Amniotic epithelial cell (primary cell): ENCODE measurements at regions not wholly inside any gene's neighbourhood (a gene's known extent, or its start where the extent isn't known, plus 50 kb on each side); places are given as distances from the start of the nearest gene placed in this dataset.
"Not testable (repeated sequence)": the region's sequence is repeated elsewhere in the genome, so short reads cannot be mapped to it uniquely, and the experiment has no call there.

Experiments
- DNase-seq: peaks from one replicate; pipeline ENCODE4 v3.0.0-alpha.2; 2010; ENCODE audit warnings: low read depth

DNA sequence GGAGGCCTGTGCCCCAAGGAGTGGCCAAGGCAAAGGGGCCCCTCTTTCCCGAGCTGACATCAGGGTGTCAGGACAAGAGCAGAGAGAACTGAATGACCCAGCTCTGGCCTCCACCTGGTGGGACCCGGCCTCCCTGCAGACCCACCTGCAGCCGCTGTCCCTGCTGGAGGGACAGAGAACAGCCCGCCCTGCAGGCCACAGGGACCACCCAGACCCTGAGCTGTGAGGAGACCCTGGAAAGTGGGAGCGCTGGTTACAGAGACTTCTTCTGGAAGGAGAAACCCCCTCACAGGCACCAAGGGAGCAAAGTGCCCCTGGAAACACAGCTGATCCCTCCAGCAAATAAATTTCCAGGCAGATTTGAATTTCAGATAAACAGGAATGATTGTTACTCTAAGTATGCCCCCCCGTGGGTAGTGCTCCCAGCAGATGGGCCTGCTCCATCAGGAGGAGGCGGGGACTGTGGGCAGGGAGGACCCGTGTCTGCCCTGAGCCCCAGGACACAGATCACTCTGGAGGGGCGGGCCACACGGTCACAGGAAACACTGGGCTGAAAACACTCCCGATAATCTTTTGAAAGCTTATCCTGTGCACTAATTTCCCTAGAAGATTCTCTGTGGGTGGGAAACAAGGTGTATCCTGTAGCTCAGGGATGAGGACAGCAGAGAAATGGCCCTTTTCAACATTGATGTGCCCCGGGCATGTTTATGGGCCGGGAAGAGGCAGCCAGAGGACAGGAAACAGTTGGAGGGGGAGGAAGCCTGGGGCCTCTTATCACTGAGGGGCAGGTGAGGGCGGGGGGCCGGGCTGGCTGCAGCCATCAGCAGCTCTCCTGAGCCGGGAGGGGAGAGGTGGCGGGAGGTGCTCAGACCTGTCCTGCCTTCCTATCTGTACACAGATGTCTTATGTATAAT is 276.0 kb downstream of the ADGRD1 start:
- no peak for DNase-seq

DNA sequence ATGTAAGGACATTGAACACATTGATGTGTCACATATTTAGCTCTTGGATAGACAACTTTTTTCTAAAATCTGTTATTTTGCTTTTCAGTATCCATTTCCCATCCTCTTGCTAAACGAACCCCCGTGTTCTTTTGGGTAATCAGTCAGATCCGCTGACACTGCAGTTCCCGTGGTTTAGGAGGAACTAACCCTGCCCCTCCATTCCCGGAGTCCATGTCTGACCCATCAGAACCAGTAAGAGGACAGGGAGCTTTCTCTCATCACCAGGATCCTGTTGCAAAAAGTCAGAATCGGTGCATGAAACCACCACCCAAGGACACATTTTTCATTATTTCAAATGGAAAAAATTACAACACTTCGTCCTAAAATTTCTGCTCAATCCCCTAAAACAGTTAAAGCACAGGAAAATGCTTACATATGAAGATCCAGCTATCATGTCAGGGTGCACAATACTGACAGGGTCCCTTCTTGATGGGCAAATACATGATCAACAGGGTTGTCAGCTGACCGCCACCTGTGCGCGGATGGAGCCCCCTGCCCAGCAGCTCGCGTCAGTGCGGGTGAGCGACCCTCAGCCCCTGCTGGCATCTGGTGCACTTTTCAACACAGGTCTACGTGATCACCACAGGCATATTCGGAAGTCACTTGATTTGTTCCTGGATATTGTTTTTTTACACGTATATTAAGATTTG is 276.8 kb downstream of the ADGRD1 start:
- no peak for DNase-seq

DNA sequence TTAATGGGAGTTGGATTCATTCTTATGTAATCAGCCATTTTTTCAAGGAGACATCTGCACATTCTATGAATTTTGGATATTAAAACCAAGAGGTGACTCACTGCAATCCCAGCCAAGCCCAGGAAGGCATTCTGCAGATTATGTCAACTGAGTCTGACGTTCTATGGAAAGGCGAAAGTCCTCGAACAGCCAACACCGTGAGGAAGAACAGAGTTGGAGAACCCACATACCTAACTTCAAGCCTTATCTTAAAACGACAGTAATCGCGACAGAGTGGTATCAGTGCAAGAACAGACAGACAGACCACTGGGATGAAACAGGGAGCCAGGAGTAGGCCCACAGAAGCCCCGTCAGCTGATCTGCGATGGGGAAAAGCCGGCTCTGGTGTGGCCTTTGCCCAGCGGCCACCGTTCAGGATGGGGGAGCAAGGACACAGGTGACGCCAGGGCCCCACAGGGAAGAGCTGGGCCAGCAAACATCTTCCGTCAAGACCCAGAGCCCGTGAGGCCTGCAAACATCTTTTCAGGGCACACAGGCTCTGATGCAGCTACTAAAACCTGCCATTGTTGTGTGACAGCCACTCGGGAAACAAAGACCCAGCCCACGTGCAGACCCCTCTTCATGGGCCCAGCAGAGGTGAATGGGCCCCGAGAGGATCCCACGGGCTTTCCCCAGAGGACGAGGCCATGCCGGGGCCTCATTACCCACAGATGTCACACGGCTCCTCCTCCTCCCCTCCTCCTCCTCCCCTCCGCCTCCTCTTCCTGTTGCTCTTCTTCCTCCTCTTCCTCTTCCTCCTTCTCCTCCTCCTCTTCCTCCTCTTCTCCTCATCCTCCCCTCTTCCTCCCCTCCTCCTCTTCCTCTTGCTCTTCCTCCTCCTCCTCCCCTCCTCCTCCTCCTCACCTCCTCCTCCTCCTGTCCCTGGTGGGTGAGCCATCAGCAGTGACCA is 277.6 kb downstream of the ADGRD1 start:
- no peak for DNase-seq

DNA sequence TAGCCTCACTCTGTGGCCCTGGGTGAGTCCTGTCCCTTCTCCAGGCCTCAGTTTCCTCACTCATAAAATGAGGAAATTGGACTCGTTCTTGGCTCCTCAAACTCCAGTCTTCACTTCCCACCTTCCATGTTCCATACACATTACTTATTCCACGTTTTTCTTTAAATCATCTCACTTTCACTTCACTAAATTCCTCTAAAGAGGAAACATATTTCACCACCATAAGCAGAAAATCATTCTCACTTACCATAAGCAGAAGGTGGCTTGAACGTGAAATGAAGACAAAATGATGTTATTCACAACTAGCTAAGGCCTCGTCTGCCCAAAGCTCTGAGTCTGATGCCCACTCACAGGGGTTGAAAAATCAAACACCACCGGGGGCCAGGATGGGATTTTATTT is 278.3 kb downstream of the ADGRD1 start:
- no peak for DNase-seq

DNA sequence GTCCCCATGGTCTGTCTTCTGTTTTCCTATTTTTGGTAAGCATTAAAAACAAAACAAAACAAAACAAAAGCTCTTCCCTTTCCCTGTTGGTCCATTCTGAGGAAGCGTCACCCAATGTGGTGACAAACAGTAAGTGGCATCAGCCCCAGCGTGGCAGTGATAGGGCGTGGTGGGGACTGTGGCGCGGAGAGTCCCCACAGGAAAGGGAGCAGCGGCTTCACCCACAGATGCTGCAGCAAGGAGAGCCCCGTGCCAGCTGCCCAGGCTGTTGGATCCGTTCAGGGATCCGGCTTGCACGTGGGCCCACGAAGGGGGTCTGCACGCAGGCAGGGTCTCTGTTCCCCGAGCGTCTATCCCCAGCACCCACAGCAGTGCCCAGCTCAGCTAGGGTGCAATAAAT is 279.2 kb downstream of the ADGRD1 start:
- not testable (repeated sequence) for DNase-seq

DNA sequence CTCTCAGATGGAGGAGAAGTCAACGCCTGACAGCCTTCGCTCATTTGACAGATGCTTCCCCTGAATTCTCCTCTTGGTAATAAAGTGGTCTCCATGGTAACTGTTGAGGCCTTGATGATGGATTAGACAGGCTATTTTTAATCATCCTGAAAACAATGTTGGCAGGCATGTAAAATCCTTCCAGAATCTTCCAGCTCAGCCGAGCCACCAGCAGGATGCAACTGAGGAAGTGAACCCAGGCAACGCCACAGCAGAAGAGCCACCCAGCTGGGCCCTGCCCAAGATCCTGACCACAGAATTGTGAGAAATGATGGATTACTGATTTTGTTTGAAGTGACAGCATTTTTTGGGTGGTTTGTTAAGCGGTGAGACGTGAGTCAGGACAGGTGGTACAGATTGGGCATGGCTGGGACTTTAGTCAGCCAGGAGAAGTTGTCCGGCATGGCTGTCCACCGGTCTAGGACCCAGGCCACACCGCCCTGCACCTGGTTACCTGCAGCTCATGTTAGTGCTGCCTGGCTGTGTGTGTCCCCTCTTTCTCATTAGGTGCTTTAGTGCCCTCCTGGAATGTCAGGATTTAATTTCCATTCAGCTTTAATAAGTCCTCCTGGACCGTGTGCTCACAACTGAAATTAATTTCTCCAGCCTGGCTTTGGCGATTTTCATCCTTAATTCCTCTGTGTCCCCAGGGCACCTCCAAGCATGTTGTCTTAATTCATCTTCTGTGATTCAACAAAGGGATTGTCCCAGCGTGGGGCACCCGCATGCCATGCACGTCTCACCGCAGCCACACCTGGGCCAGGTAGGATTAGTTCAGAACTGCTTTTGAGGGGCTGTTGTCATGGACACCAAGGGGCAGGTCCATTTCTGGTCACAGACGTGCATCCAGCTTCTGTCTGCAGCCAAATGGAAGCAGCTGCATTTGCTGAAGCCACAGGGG is 280.4 kb downstream of the ADGRD1 start:
- not testable (repeated sequence) for DNase-seq

DNA sequence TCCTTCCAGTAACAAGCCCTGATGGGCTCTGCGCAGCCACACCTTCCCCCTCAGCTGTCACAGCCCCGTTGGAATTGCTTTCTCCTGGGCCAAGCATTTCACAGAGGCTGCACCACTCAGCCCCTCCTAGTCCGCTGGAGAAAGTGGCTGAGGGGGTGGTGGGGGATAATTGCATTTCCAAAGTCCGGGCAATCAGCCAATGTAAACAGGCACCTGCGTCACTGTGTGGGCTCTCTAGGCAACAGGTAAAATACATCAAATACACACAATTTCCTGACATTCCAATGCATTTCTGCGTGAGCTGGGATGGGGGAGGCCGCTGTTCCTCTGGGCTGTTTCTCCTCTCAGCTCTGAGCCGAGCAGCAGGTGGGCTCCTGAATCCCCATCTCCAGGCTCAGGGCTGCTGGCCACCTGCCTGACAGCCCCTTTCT is 281.1 kb downstream of the ADGRD1 start:
- not testable (repeated sequence) for DNase-seq

DNA sequence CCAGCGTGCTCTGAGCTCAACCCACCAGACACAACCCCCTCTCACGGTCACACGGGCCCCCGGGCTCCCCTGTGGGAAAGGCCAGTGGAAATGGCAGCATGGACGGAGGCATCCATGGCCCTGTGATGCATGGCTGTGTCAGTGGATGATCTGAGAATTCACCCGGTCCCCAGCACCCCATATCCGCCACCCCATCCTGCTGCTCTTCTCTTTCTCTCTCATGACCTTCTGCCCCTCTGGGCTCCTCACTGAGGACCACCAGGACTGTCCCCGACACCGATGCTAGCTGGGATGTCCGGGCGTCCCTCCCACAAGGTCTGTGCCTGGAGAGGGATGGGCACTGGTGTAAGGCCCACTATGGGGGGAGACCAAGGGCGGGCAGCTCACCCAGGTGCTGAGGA is 282.2 kb downstream of the ADGRD1 start:
- DNase-seq = no peak

DNA sequence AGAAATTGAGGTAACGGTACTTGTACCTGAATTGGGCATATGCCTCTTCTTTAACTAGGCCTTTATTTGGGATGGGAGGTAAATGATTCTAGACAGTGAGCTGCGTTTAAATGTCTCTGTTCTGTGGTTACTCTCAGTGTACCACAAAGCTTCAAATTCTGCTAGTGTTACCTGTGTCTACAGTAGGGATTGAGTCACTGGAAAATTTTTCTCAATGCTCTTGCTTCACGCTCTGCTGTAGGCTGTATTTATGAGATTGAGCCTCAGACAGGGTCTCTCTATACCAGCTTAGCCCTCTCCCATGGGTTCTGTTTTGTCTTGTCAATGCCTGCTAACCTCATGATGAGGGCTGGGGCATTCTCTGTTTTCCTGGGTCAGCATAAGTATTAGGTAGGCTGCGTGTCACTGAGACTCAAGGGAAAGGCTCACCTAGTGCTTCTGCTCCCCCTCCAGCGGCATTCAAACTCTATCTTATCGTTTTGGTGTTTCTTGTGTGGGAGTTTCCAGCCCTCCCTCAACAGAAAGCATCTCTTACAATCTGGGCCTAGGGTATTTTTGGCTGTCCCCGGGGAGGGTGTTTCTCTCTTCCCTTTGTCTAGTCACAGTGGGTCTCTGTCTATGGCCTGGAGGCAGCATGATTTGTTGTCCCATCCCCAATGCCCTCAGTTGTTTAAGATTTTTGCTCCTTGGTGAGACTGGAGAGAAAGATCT is 285.8 kb downstream of the ADGRD1 start:
- DNase-seq = no peak

DNA sequence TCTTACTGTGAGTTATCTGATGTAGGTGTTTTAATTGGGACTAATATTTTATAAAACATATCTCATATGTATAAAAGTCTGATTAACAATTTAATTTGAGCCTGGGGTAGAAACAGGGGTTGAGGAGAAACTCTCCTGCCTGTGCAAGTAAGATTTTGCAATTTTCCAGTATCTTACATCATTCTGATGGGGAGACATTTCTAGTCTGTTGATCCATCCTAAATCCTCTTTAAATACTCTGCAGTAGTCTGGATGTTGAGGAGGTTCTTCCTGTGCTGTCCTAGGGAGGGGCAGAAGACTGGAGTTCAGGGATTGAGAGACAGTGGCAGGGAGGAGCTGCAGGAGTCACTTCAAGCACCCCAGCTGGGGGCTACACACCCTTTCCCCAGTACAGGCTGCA is 287.8 kb downstream of the ADGRD1 start:
- no peak for DNase-seq

DNA sequence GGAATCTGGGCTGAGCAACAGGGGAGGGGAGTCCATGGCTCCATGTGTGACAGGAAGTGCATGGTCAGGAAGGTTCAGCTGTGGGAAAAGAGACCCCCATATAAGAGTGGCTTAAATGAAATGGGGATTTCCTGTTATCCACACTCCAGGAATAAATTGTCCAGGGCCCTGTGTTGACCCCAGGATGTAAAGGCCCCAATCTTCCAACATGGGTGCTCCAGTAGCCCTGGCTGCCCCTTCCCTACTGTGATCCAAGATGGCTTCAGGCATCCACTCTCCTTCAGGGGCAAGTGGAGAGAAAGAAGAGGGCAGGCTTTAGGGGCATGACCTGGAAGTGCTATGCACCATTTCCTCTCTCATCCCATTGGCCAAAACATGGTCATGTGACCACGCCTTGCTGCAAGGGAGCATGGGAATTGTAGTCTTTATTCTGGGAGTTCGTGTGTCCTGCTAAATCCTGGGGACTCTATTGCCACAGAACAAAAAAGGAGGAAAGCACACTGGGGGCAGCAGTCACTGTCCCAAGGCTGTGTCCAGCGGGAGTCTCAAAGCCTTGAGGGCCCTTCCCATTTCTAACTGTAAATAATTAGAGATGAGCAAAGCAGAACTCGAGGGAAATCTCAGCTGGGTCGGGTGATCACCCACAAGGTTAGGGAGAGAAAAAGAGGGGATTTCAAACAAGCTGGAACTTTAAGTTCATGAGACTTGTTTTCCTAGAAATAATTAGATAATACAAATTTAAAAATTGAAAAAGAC is 289.2 kb downstream of the ADGRD1 start:
- DNase-seq = no peak

DNA sequence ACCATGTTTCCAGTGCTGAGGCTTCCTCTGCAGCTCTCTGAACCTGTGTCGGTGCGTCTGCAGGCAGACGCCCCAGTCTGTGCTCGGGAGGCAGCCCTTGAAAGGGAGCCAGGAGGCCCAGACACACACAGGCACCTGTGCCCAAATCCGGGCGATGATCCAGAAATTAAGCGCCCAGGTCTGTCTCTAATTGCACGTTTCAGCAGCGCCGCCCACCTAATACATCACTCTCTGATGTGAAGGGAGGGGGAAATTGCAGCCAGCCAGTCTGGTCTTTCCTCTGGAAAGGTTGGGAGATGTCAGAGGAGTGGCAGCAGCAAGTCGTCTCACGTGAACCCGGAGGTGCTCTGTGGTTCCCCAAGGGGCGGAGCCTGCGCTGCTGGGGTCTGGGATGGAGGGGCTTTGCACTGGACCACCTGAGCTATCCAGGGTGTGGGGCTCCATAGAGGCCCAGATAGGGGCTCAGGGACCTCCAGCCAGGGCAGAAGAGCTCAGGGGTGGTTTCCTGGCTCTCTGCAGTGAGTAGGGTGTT is 290.5 kb downstream of the ADGRD1 start:
- DNase-seq = not testable (repeated sequence)

DNA sequence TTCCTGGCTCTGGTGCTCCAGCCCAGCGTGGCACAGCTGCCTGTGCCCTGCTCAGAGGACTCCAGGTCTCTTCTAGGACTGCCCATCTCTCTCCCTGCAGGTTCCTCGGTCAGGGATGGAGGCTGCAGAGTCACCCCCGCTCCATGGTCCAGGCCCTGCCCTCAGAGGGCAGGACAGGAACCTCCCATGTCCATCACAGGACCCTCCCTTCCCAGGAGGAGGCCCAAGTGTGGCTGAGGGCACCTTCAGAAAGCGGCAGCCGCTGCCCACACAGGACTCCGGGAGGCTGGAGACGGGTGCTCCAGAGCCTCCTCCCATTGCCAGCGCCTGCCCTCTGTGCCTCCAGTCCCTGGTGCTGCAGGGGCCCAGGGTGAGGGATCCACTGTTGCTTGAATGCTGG is 291.5 kb downstream of the ADGRD1 start:
- DNase-seq = not testable (repeated sequence)

DNA sequence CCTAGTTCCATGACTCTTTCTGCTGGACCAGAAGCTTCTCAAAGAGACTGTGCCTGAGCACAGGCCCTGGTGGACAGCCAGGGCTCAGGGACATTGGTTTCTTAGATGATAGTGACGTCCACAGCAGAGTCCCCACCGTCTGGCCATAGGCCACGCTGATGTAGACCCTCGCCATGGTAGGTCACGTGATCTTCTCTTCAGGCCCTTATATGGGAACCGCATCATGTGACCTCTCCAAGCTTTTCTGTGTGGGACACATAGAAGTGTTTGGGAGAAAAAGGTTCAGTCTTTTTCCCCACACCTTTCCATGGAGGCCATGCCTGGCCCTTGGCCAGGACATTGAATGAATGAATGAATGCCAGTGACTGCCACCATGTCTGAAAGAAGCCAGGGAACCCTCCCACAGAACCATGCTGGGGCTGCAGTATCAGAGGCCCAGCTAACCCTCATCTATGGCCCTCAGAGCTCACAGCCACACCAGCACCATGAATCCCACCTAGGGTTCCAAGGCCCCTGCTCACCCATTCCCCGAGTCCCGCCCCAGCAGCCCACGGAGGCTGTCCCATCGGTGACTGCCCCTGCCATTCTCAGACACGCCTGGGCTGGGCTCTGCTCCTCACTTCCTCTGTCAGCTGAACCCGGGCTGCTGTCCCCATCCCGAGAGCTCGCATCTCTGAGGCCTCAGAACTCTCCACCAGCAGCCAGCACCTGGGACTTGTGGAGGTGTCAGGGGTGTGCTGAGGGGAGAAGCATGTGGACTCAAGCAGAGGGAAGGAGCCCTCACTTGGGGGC is 292.1 kb downstream of the ADGRD1 start:
- no peak for DNase-seq

DNA sequence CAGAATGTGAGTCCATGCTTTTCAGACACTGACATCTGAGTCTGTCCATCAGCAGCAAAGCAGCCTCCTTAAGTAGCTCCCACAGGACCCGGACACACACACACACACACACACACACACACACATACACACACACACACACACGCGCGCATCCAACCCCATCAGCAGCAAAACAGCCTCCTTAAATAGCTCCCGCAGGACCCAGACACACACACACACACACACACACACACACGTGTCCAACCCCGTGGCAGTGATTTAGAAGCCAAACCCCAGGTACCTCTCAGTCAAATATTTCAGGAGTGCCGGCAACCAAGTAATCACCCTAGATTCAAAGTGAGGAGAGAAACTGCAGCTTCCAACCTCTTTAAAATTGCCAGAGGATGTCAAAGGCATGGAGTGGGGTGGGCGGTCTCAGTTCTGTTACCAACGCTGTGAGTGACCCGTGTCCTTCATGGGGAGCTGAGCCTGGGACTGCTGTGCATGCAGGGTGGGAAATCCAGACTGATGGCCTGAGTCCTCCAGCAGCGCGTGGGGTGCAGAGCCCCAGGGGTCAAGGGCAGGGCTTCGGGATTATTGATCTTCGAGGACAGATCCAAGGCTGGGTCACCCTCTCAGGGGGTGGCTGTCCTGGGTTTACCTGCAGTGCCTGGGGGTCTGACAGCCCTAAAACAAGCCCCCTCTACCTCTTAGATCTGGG is 293.5 kb downstream of the ADGRD1 start:
- not testable (repeated sequence) for DNase-seq

DNA sequence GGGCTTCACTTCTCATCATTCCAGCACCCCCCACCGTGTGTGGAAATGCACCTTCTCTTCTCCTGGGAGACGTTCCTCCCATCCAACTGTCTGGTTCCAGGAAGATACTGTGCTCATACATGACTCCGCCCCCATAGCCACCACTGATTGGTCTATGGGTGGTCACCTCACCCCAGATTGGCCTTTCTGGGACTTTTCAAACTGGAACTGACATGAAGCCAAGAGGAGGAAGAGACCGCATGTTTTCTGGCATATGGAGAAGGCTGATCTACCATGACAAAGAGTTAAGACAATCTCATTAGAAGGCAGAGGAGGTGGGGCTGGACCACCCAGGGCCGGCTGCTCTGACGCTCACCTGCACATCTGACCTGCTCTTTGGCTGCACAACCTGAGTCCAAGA is 294.2 kb downstream of the ADGRD1 start:
- not testable (repeated sequence) for DNase-seq

DNA sequence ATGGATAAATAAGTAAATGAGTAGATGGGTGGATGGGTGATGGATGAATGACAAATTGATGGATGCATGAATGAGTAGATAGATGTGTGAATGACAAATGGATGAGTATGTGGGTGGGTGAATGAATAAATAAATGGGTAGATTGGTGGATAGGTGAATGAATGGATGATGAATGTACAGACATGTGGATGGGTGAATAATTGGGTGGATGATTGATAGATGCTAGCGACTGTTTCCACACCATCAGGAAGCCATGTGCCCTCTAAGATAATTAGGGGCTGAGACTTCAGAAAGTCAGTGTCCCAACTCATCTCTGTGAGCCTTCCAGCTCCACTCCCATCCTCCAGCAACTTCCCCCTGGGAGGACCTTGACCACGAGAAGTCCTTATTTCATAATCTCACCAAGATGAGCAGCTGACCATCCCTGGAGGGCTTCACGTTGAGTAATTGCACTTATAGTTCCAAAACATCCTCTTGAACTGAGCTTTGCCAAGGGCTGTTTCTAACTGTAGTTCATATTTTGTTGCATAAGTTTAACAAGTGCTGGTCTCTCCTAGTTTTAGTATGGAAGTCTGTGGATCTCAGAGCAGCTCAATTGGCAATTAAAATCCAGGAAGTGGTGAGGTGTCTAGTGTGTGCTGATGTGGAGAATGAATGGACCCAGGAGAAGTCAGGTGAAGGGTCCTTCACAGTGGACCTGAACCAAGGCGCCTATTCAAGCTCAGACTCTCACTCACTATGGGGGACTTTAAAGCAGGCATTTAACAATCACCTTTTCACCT is 295.7 kb downstream of the ADGRD1 start:
- DNase-seq = no peak
